ENCODE measurements at regions not wholly inside any gene's neighbourhood (a gene's known extent, or its start where the extent isn't known, plus 50 kb on each side); places are given as distances from the start of the nearest gene placed in this dataset.

- TF ChIP-seq CTCF (IDR thresholded peaks at IDR 0.05; ENCODE audit: insufficient read depth, low read length): no peak
- no peak for TF ChIP-seq POLR2AphosphoS5 (IDR thresholded peaks at IDR 0.05; ENCODE audit: low read depth)
- no peak for TF ChIP-seq GABPA (IDR thresholded peaks at IDR 0.05; ENCODE audit: low read depth)
Measured at GRCh38 chr3:25036633-25037032, 391.4 kb upstream of the RARB start.
